HepG2 (cell line): ENCODE measurements at regions not wholly inside any gene's neighbourhood (a gene's known extent, or its start where the extent isn't known, plus 50 kb on each side); places are given as distances from the start of the nearest gene placed in this dataset.

ENCODE experiments used
- ATAC-seq: fragments of 200-7000 bp; cut with Tn5 transposase; 3 replicates; pipeline ENCODE4 v1.9.1; 2020; ENCODE audit warnings: mild to moderate bottlenecking, moderate library complexity
- BruUV-seq: library from RNA; stranded (reverse); fragments of 400-500 nt; replicated peaks from 2 replicates; lab custom pipeline; 2021; lab: Mats Ljungman, UMichigan
- CTCF ChIA-PET: fragments of 300-600 bp; formaldehyde crosslinking; extraction: SDS; loops from one replicate; lab custom pipeline; 2021; ENCODE audit warnings: low total read pairs, inconsistent platforms, low intra/inter-chr PET ratio; lab: Yijun Ruan, JAX
- POLR2A ChIA-PET: fragments of 350-600 bp; sonication (Branson Sonifier 250); formaldehyde crosslinking; loops from one replicate; lab custom pipeline; 2020; ENCODE audit warnings: antibody characterized with exemption, inconsistent platforms; lab: Yijun Ruan, JAX
- DNase-seq: peaks from one replicate; pipeline ENCODE4 v3.0.0-alpha.2; 2015; ENCODE audit warnings: low spot score
- FAIRE-seq: peaks from 3 replicates; lab custom pipeline; 2011; peaks lifted over from hg19 to GRCh38; lab: Jason Lieb, UNC
- H2AFZ ChIP-seq: one replicate; pipeline ENCODE4 v1.6.1; 2011; ENCODE audit warnings: low read length, inconsistent platforms
- H3K27ac ChIP-seq: fragments of 300-600 bp; 3 replicates; pipeline ENCODE4 v1.8.0; 2011; ENCODE audit warnings: mixed run types, mild to moderate bottlenecking, mixed read lengths, low read length, inconsistent platforms; ENCODE audit not compliant: insufficient read depth; ENCODE audit errors: extremely low read length
- H3K27me3 ChIP-seq, 2 experiments: fragments of 200-600 bp in 1 of 2; 2 replicates in 1 of 2; 3 replicates in 1 of 2; pipeline versions ENCODE4 v1.6.0 to v1.8.0; 2011; ENCODE audit warnings: low read length in 2 of 2, mild to moderate bottlenecking in 2 of 2, moderate library complexity in 2 of 2, inconsistent platforms in 1 of 2; ENCODE audit not compliant: insufficient read depth in 2 of 2, control insufficient read depth in 1 of 2
- H3K36me3 ChIP-seq, 2 experiments: fragments of 200-600 bp in 1 of 2; replicated peaks in 1 of 2; 2 replicates in 1 of 2; 3 replicates in 1 of 2; pipeline versions ENCODE4 v1.5.1 to v1.8.0; 2011; ENCODE audit warnings: low read length in 2 of 2, inconsistent platforms in 1 of 2; ENCODE audit not compliant: insufficient read depth in 2 of 2, control insufficient read depth in 1 of 2
- H3K4me1 ChIP-seq: 2 replicates; pipeline ENCODE4 v1.5.1; 2012; ENCODE audit warnings: low read length, inconsistent platforms; ENCODE audit not compliant: insufficient read depth
- H3K4me2 ChIP-seq: 2 replicates; pipeline ENCODE4 v1.6.0; 2011; ENCODE audit warnings: low read depth, low read length, inconsistent platforms
- H3K4me3 ChIP-seq, 3 experiments: fragments of 200-600 bp in 1 of 3; sonication (generic), shearing (Covaris generic) in 1 of 3; replicated peaks in 1 of 3; 2 replicates each; pipeline ENCODE4 v1.5.1; 2011 to 2016; ENCODE audit warnings: low read length in 3 of 3, inconsistent platforms in 2 of 3, low read depth in 2 of 3, mild to moderate bottlenecking in 2 of 3, control low read depth in 1 of 3, mixed read lengths in 1 of 3; ENCODE audit not compliant: insufficient read depth in 1 of 3
- H3K79me2 ChIP-seq: one replicate; pipeline ENCODE4 v1.6.1; 2011; ENCODE audit warnings: low read length, inconsistent platforms; ENCODE audit not compliant: insufficient read depth
- H3K9ac ChIP-seq: 2 replicates; pipeline ENCODE4 v1.6.0; 2011; ENCODE audit warnings: mild to moderate bottlenecking, low read depth, low read length, inconsistent platforms; ENCODE audit not compliant: insufficient read depth
- H3K9me3 ChIP-seq: 2 replicates; pipeline ENCODE4 v1.5.1; 2012; ENCODE audit warnings: mild to moderate bottlenecking, low read length
- H4K20me1 ChIP-seq: 2 replicates; pipeline ENCODE4 v1.6.0; 2011; ENCODE audit warnings: inconsistent platforms, mild to moderate bottlenecking, low read length, moderate library complexity; ENCODE audit not compliant: insufficient read depth
- CEBPG ChIP-seq: IDR thresholded peaks from 2 replicates; pipeline ENCODE4 v1.6.1; 2016
- FIP1L1 ChIP-seq: fragments of 200-400 bp; formaldehyde crosslinking; IDR thresholded peaks from 2 replicates; pipeline ENCODE4 v1.6.1; 2018; ENCODE audit warnings: low read depth, mild to moderate bottlenecking, low read length, moderate library complexity, borderline replicate concordance; ENCODE audit not compliant: insufficient read depth
- MXD1 ChIP-seq: sonication (generic); formaldehyde crosslinking; IDR thresholded peaks from 2 replicates; pipeline ENCODE4 v1.4.0; 2020; ENCODE audit warnings: mild to moderate bottlenecking, missing genetic modification reagents
- ZNF10 ChIP-seq: sonication (generic); formaldehyde crosslinking; IDR thresholded peaks from 2 replicates; pipeline ENCODE4 v1.4.0; 2020; ENCODE audit warnings: mild to moderate bottlenecking, low read depth, missing genetic modification reagents, borderline replicate concordance
- ZNF816 ChIP-seq: sonication (generic); formaldehyde crosslinking; IDR thresholded peaks from 2 replicates; pipeline ENCODE4 v1.8.0; 2022; ENCODE audit warnings: missing genetic modification reagents, mild to moderate bottlenecking, borderline replicate concordance
- ZSCAN12 ChIP-seq: sonication (generic); formaldehyde crosslinking; IDR thresholded peaks from 2 replicates; pipeline ENCODE4 v1.9.0; 2021; ENCODE audit warnings: mild to moderate bottlenecking, missing genetic modification reagents
- WGBS: methylation state at CpG from one replicate; pipeline ENCODE4 v1.1.6; 2017; ENCODE audit warnings: low lambda C conversion rate; 5-methylcytosine and 5-hydroxymethylcytosine counted together
- in situ Hi-C: cut with HindIII; loops from 2 replicates; pipeline ENCODE4 v1.10.0; 2017; ENCODE audit warnings: low pct_unique_long_range_greater_than_20kb; ENCODE audit not compliant: extremely low pct_ligation_motif_present
- intact Hi-C: fragments of 100-400 bp; cut with micrococcal nuclease; formaldehyde crosslinking; loops from one replicate; pipeline ENCODE4 v1.10.0; 2022; ENCODE audit not compliant: unreplicated experiment
- TF ChIP-seq, protein P1 (sequence below): sonication (generic); formaldehyde crosslinking; IDR thresholded peaks from 2 replicates; pipeline ENCODE4 v1.4.0; 2020; ENCODE audit warnings: missing genetic modification reagents, borderline replicate concordance
- TF ChIP-seq, protein P2 (sequence below): sonication (generic); formaldehyde crosslinking; IDR thresholded peaks from 2 replicates; pipeline ENCODE4 v1.8.1; 2023; ENCODE audit warnings: missing genetic modification reagents, inconsistent platforms, borderline replicate concordance
- TF ChIP-seq, protein P3 (sequence below): IDR thresholded peaks from 2 replicates; pipeline ENCODE4 v1.6.1; 2016; ENCODE audit warnings: missing genetic modification reagents, missing compliant biosample characterization

DNA sequence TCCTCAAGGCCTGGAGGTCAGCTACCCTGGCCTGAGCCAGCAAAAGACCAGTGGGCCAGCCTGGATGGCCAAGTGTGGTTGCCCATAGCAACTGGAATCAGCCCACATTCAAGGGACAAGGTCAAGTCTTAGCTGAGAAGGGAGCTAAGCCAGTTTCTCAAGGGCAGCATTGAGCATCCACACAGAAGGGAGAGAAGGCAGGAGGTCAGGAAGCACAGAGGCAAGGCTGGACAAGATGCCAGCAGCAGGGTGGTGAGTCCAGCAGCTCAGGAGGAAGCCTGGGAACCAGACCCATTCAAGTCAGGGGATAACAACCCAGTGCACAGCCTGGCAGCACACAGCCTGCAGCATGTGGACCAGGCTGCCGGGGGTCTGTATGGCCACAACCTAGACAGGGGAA, 54.0 kb upstream of the ZMIZ1 start:
- intact Hi-C loops, result no loop called here
- FAIRE-seq, result no peak
- Histone ChIP-seq H3K9me3 (no peaks in the 10 kb centered on the region), H3K27ac (no peak overlapping the region), H3K9ac (no peak overlapping the region), H2AFZ (no peak overlapping the region)
- DNase-seq, result no peak
- CTCF ChIA-PET, result no interaction called here
- BruUV-seq, result no TSS peak
- POLR2A ChIA-PET, result no interaction called here
- 89% methylated on average over 1 of the region's 1 CpG for WGBS
- TF ChIP-seq MXD1, result no peak
- TF ChIP-seq, protein P1, sequence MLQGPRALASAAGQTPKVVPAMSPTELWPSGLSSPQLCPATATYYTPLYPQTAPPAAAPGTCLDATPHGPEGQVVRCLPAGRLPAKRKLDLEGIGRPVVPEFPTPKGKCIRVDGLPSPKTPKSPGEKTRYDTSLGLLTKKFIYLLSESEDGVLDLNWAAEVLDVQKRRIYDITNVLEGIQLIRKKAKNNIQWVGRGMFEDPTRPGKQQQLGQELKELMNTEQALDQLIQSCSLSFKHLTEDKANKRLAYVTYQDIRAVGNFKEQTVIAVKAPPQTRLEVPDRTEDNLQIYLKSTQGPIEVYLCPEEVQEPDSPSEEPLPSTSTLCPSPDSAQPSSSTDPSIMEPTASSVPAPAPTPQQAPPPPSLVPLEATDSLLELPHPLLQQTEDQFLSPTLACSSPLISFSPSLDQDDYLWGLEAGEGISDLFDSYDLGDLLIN, result no peak
- no peak for TF ChIP-seq CEBPG
- TF ChIP-seq, protein P2, sequence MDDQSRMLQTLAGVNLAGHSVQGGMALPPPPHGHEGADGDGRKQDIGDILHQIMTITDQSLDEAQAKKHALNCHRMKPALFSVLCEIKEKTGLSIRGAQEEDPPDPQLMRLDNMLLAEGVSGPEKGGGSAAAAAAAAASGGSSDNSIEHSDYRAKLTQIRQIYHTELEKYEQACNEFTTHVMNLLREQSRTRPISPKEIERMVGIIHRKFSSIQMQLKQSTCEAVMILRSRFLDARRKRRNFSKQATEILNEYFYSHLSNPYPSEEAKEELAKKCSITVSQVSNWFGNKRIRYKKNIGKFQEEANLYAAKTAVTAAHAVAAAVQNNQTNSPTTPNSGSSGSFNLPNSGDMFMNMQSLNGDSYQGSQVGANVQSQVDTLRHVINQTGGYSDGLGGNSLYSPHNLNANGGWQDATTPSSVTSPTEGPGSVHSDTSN, result no peak
- no peak for TF ChIP-seq ZSCAN12 (CRISPR knock-in tag)
- no peak for TF ChIP-seq ZNF816 (CRISPR knock-in tag)
- TF ChIP-seq, protein P3, sequence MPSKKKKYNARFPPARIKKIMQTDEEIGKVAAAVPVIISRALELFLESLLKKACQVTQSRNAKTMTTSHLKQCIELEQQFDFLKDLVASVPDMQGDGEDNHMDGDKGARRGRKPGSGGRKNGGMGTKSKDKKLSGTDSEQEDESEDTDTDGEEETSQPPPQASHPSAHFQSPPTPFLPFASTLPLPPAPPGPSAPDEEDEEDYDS, result no peak
- no peak for TF ChIP-seq FIP1L1
- TF ChIP-seq ZNF10 (CRISPR knock-in tag), result no peak
- TF ChIP-seq, all 625 proteins: peak for 0
- Histone ChIP-seq H3K27me3 (peaks cover 6 to 51% of the 10 kb centered on the region in 2 experiments; a peak in 4 of 5 replicates), H3K4me2 (no peak overlapping the region), H3K4me3 (no peak overlapping the region), H4K20me1 (no peaks in the 10 kb centered on the region), H3K79me2 (no peaks in the 10 kb centered on the region), H3K36me3 (no peaks in the 10 kb centered on the region), H3K4me1 (peaks cover 29% of the 10 kb centered on the region)
- in situ Hi-C loops, result no loop called here
- ATAC-seq, result no peak
